HepG2 (cell line): ENCODE measurements at regions not wholly inside any gene's neighbourhood (a gene's known extent, or its start where the extent isn't known, plus 50 kb on each side); places are given as distances from the start of the nearest gene placed in this dataset.
"Not testable (repeated sequence)": the region's sequence is repeated elsewhere in the genome, so short reads cannot be mapped to it uniquely, and the experiment has no call there.

Source experiments
- ATAC-seq: fragments of 200-7000 bp; cut with Tn5 transposase; 3 replicates; pipeline ENCODE4 v1.9.1; 2020; ENCODE audit warnings: mild to moderate bottlenecking, moderate library complexity
- BruUV-seq: library from RNA; stranded (reverse); fragments of 400-500 nt; replicated peaks from 2 replicates; lab custom pipeline; 2021; lab: Mats Ljungman, UMichigan
- CTCF ChIA-PET: fragments of 300-600 bp; formaldehyde crosslinking; extraction: SDS; loops from one replicate; lab custom pipeline; 2021; ENCODE audit warnings: low total read pairs, inconsistent platforms, low intra/inter-chr PET ratio; lab: Yijun Ruan, JAX
- POLR2A ChIA-PET: fragments of 350-600 bp; sonication (Branson Sonifier 250); formaldehyde crosslinking; loops from one replicate; lab custom pipeline; 2020; ENCODE audit warnings: antibody characterized with exemption, inconsistent platforms; lab: Yijun Ruan, JAX
- DNase-seq: peaks from one replicate; pipeline ENCODE4 v3.0.0-alpha.2; 2015; ENCODE audit warnings: low spot score
- FAIRE-seq: peaks from 3 replicates; lab custom pipeline; 2011; peaks lifted over from hg19 to GRCh38; lab: Jason Lieb, UNC
- H2AFZ ChIP-seq: one replicate; pipeline ENCODE4 v1.6.1; 2011; ENCODE audit warnings: low read length, inconsistent platforms
- H3K27ac ChIP-seq: fragments of 300-600 bp; 3 replicates; pipeline ENCODE4 v1.8.0; 2011; ENCODE audit warnings: mixed run types, mild to moderate bottlenecking, mixed read lengths, low read length, inconsistent platforms; ENCODE audit not compliant: insufficient read depth; ENCODE audit errors: extremely low read length
- H3K27me3 ChIP-seq, 2 experiments: fragments of 200-600 bp in 1 of 2; 2 replicates in 1 of 2; 3 replicates in 1 of 2; pipeline versions ENCODE4 v1.6.0 to v1.8.0; 2011; ENCODE audit warnings: low read length in 2 of 2, mild to moderate bottlenecking in 2 of 2, moderate library complexity in 2 of 2, inconsistent platforms in 1 of 2; ENCODE audit not compliant: insufficient read depth in 2 of 2, control insufficient read depth in 1 of 2
- H3K36me3 ChIP-seq, 2 experiments: fragments of 200-600 bp in 1 of 2; replicated peaks in 1 of 2; 2 replicates in 1 of 2; 3 replicates in 1 of 2; pipeline versions ENCODE4 v1.5.1 to v1.8.0; 2011; ENCODE audit warnings: low read length in 2 of 2, inconsistent platforms in 1 of 2; ENCODE audit not compliant: insufficient read depth in 2 of 2, control insufficient read depth in 1 of 2
- H3K4me1 ChIP-seq: 2 replicates; pipeline ENCODE4 v1.5.1; 2012; ENCODE audit warnings: low read length, inconsistent platforms; ENCODE audit not compliant: insufficient read depth
- H3K4me2 ChIP-seq: 2 replicates; pipeline ENCODE4 v1.6.0; 2011; ENCODE audit warnings: low read depth, low read length, inconsistent platforms
- H3K4me3 ChIP-seq, 3 experiments: fragments of 200-600 bp in 1 of 3; sonication (generic), shearing (Covaris generic) in 1 of 3; replicated peaks in 1 of 3; 2 replicates each; pipeline ENCODE4 v1.5.1; 2011 to 2016; ENCODE audit warnings: low read length in 3 of 3, inconsistent platforms in 2 of 3, low read depth in 2 of 3, mild to moderate bottlenecking in 2 of 3, control low read depth in 1 of 3, mixed read lengths in 1 of 3; ENCODE audit not compliant: insufficient read depth in 1 of 3
- H3K79me2 ChIP-seq: one replicate; pipeline ENCODE4 v1.6.1; 2011; ENCODE audit warnings: low read length, inconsistent platforms; ENCODE audit not compliant: insufficient read depth
- H3K9ac ChIP-seq: 2 replicates; pipeline ENCODE4 v1.6.0; 2011; ENCODE audit warnings: mild to moderate bottlenecking, low read depth, low read length, inconsistent platforms; ENCODE audit not compliant: insufficient read depth
- H3K9me3 ChIP-seq: 2 replicates; pipeline ENCODE4 v1.5.1; 2012; ENCODE audit warnings: mild to moderate bottlenecking, low read length
- H4K20me1 ChIP-seq: 2 replicates; pipeline ENCODE4 v1.6.0; 2011; ENCODE audit warnings: inconsistent platforms, mild to moderate bottlenecking, low read length, moderate library complexity; ENCODE audit not compliant: insufficient read depth
- AGO2 ChIP-seq: fragments of 200-400 bp; formaldehyde crosslinking; optimal IDR thresholded peaks from 2 replicates; pipeline ENCODE3; 2017; ENCODE audit warnings: mild to moderate bottlenecking, low read depth, low read length, moderate library complexity
- CEBPZ ChIP-seq: IDR thresholded peaks from 2 replicates; pipeline ENCODE4 v1.6.1; 2012; ENCODE audit warnings: low read length, improper control_type of control experiment
- RORA ChIP-seq: sonication (generic); formaldehyde crosslinking; IDR thresholded peaks from 2 replicates; pipeline ENCODE4 v1.5.0; 2020; ENCODE audit warnings: mild to moderate bottlenecking, missing genetic modification reagents, moderate library complexity
- XRCC5 ChIP-seq: fragments of 200-400 bp; formaldehyde crosslinking; optimal IDR thresholded peaks from 2 replicates; pipeline ENCODE3; 2017; ENCODE audit warnings: mild to moderate bottlenecking, low read length
- ZNF24 ChIP-seq: fragments of 450-650 bp; IDR thresholded peaks from 2 replicates; pipeline ENCODE4 v1.6.1; 2017; ENCODE audit warnings: antibody characterized with exemption, mild to moderate bottlenecking
- ZNF576 ChIP-seq: sonication (generic); formaldehyde crosslinking; IDR thresholded peaks from 2 replicates; pipeline ENCODE4 v1.4.0; 2020; ENCODE audit warnings: mild to moderate bottlenecking, missing genetic modification reagents
- WGBS: methylation state at CpG from one replicate; pipeline ENCODE4 v1.1.6; 2017; ENCODE audit warnings: low lambda C conversion rate; 5-methylcytosine and 5-hydroxymethylcytosine counted together
- in situ Hi-C: cut with HindIII; loops from 2 replicates; pipeline ENCODE4 v1.10.0; 2017; ENCODE audit warnings: low pct_unique_long_range_greater_than_20kb; ENCODE audit not compliant: extremely low pct_ligation_motif_present
- intact Hi-C: fragments of 100-400 bp; cut with micrococcal nuclease; formaldehyde crosslinking; loops from one replicate; pipeline ENCODE4 v1.10.0; 2022; ENCODE audit not compliant: unreplicated experiment

- CTCF ChIA-PET, in situ Hi-C loops, H3K36me3 ChIP-seq, H3K4me3 ChIP-seq, intact Hi-C loops, POLR2A ChIA-PET, DNase-seq, H4K20me1 ChIP-seq, H3K27ac ChIP-seq, H3K9me3 ChIP-seq, BruUV-seq, H3K4me1 ChIP-seq, H3K27me3 ChIP-seq, H3K9ac ChIP-seq, H3K4me2 ChIP-seq, H2AFZ ChIP-seq, FAIRE-seq, H3K79me2 ChIP-seq, ATAC-seq: not testable (repeated sequence)
- WGBS, result 2% methylated on average over 3 of the region's 3 CpGs
These were observed 89.3 kb upstream of the GOLGA6L4 start for GRCh38 chr15:84146299-84146698.

DNA sequence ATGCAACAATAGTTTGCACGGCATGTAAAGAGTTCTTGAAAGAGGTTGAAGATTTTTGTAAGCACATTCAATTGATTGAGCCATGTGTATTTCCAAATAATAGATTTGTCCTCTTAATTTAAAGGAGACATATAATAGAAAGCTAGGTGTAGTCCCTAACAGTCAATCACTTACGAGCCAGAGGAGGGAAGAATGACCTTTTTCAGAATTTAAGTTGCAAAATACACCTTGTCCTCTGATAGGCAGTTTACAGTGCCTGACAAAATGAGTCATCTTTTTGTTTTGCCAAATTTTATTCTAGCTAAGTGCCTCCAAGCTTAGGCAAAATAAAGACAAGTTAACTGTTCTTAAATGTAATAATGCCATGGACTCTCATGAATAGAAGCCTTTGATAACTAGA lies 88.3 kb upstream of the GOLGA6L4 start:
- H3K4me3 ChIP-seq, H3K27ac ChIP-seq, H4K20me1 ChIP-seq, CTCF ChIA-PET, intact Hi-C loops, H3K36me3 ChIP-seq, H3K9me3 ChIP-seq, in situ Hi-C loops, ATAC-seq, POLR2A ChIA-PET, H2AFZ ChIP-seq, BruUV-seq, H3K27me3 ChIP-seq, H3K4me2 ChIP-seq, DNase-seq, H3K79me2 ChIP-seq, FAIRE-seq, H3K4me1 ChIP-seq, H3K9ac ChIP-seq: not testable (repeated sequence)
- WGBS, result 0% methylated on average over 1 of the region's 2 CpGs

DNA sequence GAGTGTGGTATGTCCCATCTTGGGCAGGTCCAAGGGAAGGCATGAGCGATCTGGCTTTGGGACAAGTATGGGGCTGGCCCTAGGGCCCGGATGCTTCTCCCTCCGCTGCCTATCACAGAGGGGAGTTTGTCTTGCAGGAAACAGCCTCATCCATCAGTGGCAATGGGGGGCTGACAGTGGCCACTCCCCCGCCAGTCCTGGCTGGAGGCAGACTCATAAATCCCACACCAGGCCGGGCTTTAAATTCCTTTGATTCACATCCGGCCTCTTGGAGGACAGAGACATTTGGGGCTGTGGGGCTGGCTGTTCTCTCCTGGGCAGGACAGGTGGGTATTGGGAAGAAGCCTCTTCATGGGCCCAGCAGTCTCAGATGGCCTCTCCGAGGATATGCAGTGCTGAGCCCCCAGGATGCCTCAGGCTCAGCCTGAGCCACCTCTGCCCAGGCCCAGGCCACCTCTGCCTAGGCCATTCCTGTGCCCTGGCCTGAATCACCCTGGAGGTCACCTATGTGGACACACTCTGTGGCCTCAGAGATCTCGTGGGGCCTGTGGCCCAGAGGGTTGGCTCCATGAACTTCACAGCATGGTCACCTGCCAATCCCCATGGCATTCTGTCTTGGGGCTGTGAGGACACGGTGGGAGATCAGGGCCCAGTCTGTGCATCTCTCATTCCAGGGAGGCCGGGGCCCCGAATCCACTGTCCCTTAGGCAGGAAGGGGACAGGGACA lies 84.2 kb upstream of the GOLGA6L4 start:
- ATAC-seq (peak; percentile 36; the same call in 2 of the 3 replicates), DNase-seq (no peak), FAIRE-seq (no peak)
- in situ Hi-C loops, result no loop called here
- Histone ChIP-seq H3K27me3 (peaks cover 0 to 8% of the 10 kb centered on the region in 2 experiments; a peak in 2 of 5 replicates), H3K36me3 (no peaks in the 10 kb centered on the region), H4K20me1 (no peaks in the 10 kb centered on the region), H3K9me3 (no peaks in the 10 kb centered on the region), H2AFZ (no peak overlapping the region), H3K9ac (no peak overlapping the region), H3K27ac (no peak overlapping the region), H3K4me1 (no peaks in the 10 kb centered on the region), H3K79me2 (no peaks in the 10 kb centered on the region), H3K4me2 (no peak overlapping the region), H3K4me3 (no peak overlapping the region)
- WGBS, result 58% methylated on average over 3 of the region's 11 CpGs
- intact Hi-C loops, result no loop called here
- TF ChIP-seq AGO2 (no peak), ZNF24 (no peak), ZNF576 (CRISPR knock-in tag) (no peak), XRCC5 (no peak), RORA (CRISPR knock-in tag) (no peak), CEBPZ (no peak)
- no TSS peak for BruUV-seq
- ChIA-PET CTCF (no interaction called here), POLR2A (no interaction called here)
